Myocyte (in vitro differentiated cells): ENCODE measurements at regions not wholly inside any gene's neighbourhood (a gene's known extent, or its start where the extent isn't known, plus 50 kb on each side); places are given as distances from the start of the nearest gene placed in this dataset.

ENCODE experiments used
- DNase-seq: peaks from one replicate; pipeline ENCODE4 v3.0.0-alpha.2; 2012; ENCODE audit warnings: low read depth

- DNase-seq = no peak
Measured at GRCh38 chr22:49624421-49625177, 203.1 kb downstream of the BRD1 start.

DNA sequence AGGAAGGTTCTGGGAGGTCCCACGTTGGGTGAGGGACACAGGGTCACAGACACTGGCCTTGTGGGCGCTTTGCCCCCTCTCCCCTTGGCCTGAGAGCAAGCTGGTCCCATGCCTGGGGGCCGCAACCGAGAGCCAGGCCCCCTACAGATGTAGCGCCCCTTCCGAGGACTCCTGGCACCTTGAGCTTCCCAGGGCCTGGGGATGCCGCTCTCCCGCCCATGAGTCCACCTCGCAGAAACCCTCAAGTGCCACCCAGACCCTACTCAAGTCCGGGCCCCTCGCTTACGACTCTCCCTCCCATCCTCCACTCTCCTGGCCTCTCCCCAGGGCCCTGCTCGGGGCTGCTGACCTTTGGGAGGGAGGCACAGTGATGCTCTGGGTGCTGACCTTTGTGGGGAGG, 204.0 kb downstream of the BRD1 start:
- no peak for DNase-seq

DNA sequence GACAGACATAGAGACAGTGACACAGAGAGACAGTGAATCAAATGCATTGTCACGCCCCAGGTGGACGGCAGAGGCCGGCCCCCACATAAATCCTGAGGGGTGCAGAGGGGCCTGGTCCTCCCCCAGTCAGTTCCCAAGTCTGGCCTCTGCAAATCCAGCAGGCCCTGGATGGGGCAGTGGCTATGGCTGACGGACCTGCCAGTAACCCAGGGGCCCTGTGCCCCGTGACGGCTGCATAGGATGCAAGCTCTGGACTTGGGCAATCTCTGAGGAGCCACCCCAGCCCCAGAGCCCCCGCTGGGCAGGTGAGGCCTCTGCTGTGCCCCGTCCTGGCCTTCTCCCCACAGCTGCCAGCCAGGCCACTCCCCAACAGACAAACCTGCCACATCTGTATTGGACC, 204.5 kb downstream of the BRD1 start:
- DNase-seq = no peak

DNA sequence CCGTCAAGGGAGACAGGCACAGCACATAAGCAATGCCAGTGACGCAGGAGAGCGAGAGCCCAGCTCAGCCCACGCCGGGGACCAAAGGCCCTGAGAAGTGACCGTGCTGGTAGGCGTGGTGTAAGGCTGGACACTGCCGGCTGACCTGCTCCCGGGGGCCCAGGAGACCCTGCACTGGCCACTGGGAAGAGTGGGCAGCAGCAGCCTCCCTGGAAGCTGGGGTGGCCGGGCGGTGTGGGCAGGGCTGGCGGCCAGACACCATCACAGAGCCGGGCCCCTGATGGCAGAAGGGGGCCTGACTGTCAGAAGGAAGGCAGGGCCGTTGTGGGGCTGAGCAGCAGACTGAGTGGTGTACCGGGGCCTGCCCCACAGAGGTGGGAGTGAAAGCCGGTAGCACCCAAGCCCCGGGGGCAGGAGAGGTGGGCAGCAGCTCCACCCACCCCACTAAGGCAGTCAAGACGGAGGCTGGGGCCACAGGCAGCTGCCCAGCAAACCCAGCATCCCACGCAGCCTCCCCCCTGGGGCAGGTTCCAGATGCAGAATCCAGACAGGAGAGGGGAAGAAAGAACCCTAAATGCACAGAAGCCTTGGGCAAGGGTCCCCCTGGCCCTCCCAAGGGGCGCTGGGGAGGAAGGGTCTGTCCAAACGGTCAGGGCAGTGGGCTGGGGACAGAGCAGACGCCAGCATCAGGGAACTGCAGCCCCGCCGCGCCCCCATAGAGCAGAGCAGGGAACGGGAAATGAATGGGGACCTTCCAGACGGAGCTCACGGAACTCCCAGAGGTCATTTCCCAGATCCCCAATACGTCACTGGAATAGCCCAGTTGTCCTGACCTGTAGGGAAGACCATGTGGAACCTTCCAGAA, 205.2 kb downstream of the BRD1 start:
- no peak for DNase-seq

DNA sequence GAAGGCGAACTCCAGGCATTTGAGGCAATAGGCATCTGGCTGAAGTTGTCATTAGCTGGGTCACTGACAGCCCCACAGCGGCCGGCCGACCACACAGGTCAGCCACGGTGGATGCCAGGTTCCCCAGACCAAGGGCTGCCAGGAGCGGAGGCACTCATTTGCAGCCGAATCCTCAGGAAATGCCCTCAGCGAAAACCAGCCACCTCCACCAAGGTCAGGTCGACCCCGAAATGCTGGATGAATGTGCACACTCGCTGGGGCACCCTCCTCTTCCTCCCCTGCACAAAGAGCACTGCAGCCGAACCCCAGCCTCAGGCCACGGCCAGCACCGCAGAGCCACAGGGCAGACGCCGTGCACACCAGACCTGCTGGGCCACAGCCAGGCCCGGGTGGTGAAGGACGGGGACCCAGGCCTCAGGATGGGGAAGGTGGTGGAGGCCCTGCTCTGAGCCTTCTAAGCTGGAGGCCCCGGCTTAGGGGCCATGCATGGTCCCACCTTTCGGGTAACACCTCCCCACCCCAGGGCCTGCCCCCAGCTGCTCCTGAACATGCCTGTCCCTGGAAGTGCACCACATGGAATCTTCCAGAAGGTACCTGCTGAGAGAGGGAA, 206.0 kb downstream of the BRD1 start:
- DNase-seq = no peak

DNA sequence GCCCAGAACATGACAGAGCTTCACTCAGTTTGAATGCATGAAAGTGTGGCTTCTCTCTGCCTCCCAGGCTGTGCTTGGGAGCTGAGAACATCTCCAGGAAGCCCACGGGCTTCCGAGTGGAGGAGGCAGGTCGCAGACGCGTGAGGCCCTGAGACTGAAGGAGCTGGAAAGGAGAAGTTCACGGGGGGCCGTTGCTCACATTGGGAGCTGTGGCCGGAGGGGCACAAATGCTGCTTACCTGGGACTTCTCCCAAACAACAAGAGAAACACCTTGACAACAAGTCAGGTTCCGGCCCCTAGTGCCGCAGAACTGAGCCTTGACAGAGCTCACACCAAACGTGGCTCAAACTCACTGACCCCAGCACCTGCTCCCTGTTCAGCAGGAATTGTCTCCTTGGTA, 207.0 kb downstream of the BRD1 start:
- no peak for DNase-seq

GRCh38 chr22:49620003-49620556, 207.6 kb downstream of the BRD1 start:
- no peak for DNase-seq

DNA sequence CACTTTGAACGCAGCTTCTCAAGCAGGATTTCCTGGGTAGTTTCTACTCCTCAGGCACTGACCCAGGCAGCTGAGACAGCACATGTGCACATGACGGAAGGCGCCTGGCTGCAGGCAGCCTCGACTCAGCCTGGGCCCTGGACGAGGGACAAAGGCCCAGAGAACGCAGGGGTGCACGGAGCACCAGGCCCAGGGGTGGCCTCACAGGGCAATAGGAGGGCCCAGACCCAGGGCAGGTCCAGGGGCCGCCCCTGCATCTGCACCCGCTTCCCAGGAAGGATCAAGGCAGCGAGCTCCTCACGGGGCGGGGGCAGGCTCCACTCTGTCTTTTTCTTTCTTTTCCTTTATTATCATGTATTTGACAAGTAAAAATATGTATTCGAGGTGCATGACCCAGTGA, 208.4 kb downstream of the BRD1 start:
- no peak for DNase-seq

GRCh38 chr22:49618677-49618953, 209.1 kb downstream of the BRD1 start:
- no peak for DNase-seq

GRCh38 chr22:49617866-49618676, 209.6 kb downstream of the BRD1 start:
- no peak for DNase-seq

DNA sequence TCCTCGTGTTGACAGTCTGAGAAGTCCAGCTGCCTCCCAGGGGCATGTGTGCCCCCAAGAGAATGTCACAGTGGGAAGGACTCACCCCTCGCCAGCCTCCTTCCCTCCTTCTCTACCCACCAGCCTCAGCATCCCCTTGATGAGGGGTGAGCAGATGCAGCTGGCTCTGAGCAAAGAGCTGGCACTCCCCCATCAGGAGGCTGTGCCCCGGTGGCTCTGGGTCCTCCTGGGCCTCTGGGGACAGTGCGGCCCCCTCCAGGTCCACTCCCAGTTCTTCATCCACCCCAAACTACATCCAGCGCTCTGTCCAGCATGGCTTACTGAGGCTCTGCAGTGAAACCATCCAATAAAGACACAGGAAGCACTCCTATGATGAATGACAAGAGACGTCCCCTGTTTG, 210.4 kb downstream of the BRD1 start:
- no peak for DNase-seq

GRCh38 chr22:49616356-49617231, 211.1 kb downstream of the BRD1 start:
- DNase-seq = no peak

DNA sequence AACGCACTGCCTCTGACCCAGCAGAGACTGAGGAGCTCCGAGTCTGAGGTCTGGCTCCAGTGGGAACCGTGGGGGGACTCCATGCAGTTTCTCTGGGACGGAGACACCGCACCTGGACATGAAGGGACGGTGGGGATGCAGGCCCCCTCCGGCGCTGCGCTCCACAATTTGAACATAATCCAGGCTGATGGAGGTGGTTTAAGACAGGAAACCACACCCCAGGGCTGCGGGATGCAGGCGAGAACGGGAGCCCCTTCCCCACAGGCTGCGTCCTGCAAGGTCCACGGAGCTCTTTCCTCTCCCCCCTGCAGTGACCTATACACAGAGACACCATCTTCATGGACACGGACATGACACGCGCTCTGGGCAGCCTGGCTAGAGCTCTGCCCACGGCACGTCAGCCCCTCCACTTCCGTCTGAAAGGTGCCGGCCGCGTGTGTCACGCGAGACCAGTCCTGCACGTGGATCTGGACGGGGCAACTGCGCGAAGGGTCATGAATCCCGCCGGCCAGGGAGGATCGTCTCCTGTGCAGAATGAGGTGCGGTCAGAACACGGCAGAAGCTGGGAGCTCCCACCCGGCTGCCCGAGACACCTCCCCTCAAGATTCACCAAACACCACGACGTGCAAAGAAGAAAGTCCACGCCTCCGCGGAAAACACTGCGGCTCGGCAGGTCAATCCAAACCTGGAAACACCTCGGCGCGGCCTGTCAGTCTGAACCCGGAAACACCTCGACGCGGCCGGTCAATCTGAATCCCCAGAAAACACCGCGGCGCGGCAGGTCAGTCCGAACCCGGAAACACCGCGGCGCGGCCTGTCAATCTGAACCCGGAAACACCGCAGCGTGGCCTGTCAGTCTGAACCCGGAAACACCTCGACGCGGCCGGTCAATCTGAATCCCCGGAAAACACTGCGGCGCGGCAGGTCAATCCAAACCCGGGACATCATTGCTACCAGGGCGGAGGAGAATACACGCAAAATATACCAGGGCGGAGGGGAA, 212.4 kb downstream of the BRD1 start:
- no peak for DNase-seq

GRCh38 chr22:49613511-49614270, 214.0 kb downstream of the BRD1 start:
- no peak for DNase-seq

- DNase-seq = no peak
Measured at GRCh38 chr22:49613108-49613507, 214.6 kb downstream of the BRD1 start.

GRCh38 chr22:49609207-49609876, 218.3 kb downstream of the BRD1 start:
- no peak for DNase-seq

DNA sequence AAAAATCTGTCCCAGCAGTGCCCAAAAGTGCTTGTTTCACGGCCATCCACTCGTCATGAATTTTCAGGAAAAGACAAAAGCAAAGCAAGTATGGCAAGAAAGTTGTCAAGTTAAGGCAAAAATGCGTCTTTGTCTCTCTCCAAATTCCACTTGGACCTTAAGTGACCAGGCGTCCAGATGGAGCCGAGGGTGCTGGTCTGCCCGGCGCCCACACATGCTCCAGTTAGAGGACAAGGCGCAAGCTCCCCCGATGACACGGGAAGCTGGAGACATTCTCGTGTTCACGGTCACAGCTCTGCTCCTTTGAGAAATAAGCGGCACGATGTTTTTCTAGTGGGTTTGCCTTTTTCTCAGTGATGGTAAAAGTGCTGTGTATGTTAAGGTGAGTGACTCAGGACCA, 219.0 kb downstream of the BRD1 start:
- no peak for DNase-seq

GRCh38 chr22:49608228-49608627, 219.4 kb downstream of the BRD1 start:
- DNase-seq = no peak
